ENCODE measurements at regions not wholly inside any gene's neighbourhood (a gene's known extent, or its start where the extent isn't known, plus 50 kb on each side); places are given as distances from the start of the nearest gene placed in this dataset.

GRCh38 chr5:154107010-154107409, 68.2 kb downstream of the MFAP3 start:
- Histone ChIP-seq H2AFZ (ENCODE audit: low read depth, low read length) (no peak overlapping the region), H3K9me3 (ENCODE audit: low read length) (no peaks in the 10 kb centered on the region), H3K36me3 (ENCODE audit: insufficient read depth, low read length) (no peaks in the 10 kb centered on the region), H3K4me1 (ENCODE audit: insufficient read depth, low read length) (peaks cover 17% of the 10 kb centered on the region), H3K27me3 (ENCODE audit: insufficient read depth, low read length) (no peaks in the 10 kb centered on the region), H3K4me3 (ENCODE audit: low read length) (no peak overlapping the region)

GRCh38 chr5:154107756-154108155, 69.0 kb downstream of the MFAP3 start:
- Histone ChIP-seq H3K9me3 (ENCODE audit: low read length) (no peaks in the 10 kb centered on the region), H3K36me3 (ENCODE audit: insufficient read depth, low read length) (no peaks in the 10 kb centered on the region), H3K27me3 (ENCODE audit: insufficient read depth, low read length) (no peaks in the 10 kb centered on the region), H2AFZ (ENCODE audit: low read depth, low read length) (no peak overlapping the region), H3K4me1 (ENCODE audit: insufficient read depth, low read length) (peaks cover 17% of the 10 kb centered on the region), H3K4me3 (ENCODE audit: low read length) (peak overlapping the region; percentile 23)

GRCh38 chr5:154109416-154110106, 70.8 kb downstream of the MFAP3 start:
- Histone ChIP-seq H3K9me3 (ENCODE audit: low read length) (no peaks in the 10 kb centered on the region), H3K27me3 (ENCODE audit: insufficient read depth, low read length) (no peaks in the 10 kb centered on the region), H2AFZ (ENCODE audit: low read depth, low read length) (no peak overlapping the region), H3K36me3 (ENCODE audit: insufficient read depth, low read length) (no peaks in the 10 kb centered on the region), H3K4me3 (ENCODE audit: low read length) (no peak overlapping the region), H3K4me1 (ENCODE audit: insufficient read depth, low read length) (peaks cover 17% of the 10 kb centered on the region)

GRCh38 chr5:154110107-154110453, 71.3 kb downstream of the MFAP3 start:
- Histone ChIP-seq H3K4me1 (ENCODE audit: insufficient read depth, low read length) (peaks cover 17% of the 10 kb centered on the region), H3K4me3 (ENCODE audit: low read length) (no peak overlapping the region), H3K36me3 (ENCODE audit: insufficient read depth, low read length) (no peaks in the 10 kb centered on the region)

GRCh38 chr5:154110716-154111115, 71.9 kb downstream of the MFAP3 start:
- H2AFZ ChIP-seq (ENCODE audit: low read depth, low read length): no peak overlapping the region
- no peaks in the 10 kb centered on the region for H3K9me3 ChIP-seq (ENCODE audit: low read length)
- H3K36me3 ChIP-seq (ENCODE audit: insufficient read depth, low read length): no peaks in the 10 kb centered on the region
- no peaks in the 10 kb centered on the region for H3K27me3 ChIP-seq (ENCODE audit: insufficient read depth, low read length)
- peaks cover 17% of the 10 kb centered on the region for H3K4me1 ChIP-seq (ENCODE audit: insufficient read depth, low read length)
- H3K4me3 ChIP-seq (ENCODE audit: low read length): no peak overlapping the region

More at GRCh38 chr5:154110107-154110453, 71.3 kb downstream of the MFAP3 start:
- no peaks in the 10 kb centered on the region for H3K9me3 ChIP-seq (ENCODE audit: low read length)
- H3K27me3 ChIP-seq (ENCODE audit: insufficient read depth, low read length): no peaks in the 10 kb centered on the region
- no peak overlapping the region for H2AFZ ChIP-seq (ENCODE audit: low read depth, low read length)

- Histone ChIP-seq H3K4me3 (ENCODE audit: low read length) (no peak overlapping the region), H2AFZ (ENCODE audit: low read depth, low read length) (no peak overlapping the region), H3K9me3 (ENCODE audit: low read length) (no peaks in the 10 kb centered on the region), H3K4me1 (ENCODE audit: insufficient read depth, low read length) (peaks cover 17% of the 10 kb centered on the region), H3K27me3 (ENCODE audit: insufficient read depth, low read length) (no peaks in the 10 kb centered on the region), H3K36me3 (ENCODE audit: insufficient read depth, low read length) (no peaks in the 10 kb centered on the region)
These were observed 72.4 kb downstream of the MFAP3 start for GRCh38 chr5:154111214-154111613.

GRCh38 chr5:154112255-154112654, 73.5 kb downstream of the MFAP3 start:
- H2AFZ ChIP-seq (ENCODE audit: low read depth, low read length): no peak overlapping the region
- no peaks in the 10 kb centered on the region for H3K27me3 ChIP-seq (ENCODE audit: insufficient read depth, low read length)
- H3K4me1 ChIP-seq (ENCODE audit: insufficient read depth, low read length): peaks cover 10% of the 10 kb centered on the region
- H3K9me3 ChIP-seq (ENCODE audit: low read length): no peaks in the 10 kb centered on the region
- no peak overlapping the region for H3K4me3 ChIP-seq (ENCODE audit: low read length)
- H3K36me3 ChIP-seq (ENCODE audit: insufficient read depth, low read length): no peaks in the 10 kb centered on the region

GRCh38 chr5:154115291-154115690, 75.2 kb upstream of the GALNT10 start:
- Histone ChIP-seq H3K4me1 (ENCODE audit: insufficient read depth, low read length) (no peaks in the 10 kb centered on the region), H3K9me3 (ENCODE audit: low read length) (no peaks in the 10 kb centered on the region), H3K27me3 (ENCODE audit: insufficient read depth, low read length) (no peaks in the 10 kb centered on the region), H2AFZ (ENCODE audit: low read depth, low read length) (no peak overlapping the region), H3K36me3 (ENCODE audit: insufficient read depth, low read length) (no peaks in the 10 kb centered on the region), H3K4me3 (ENCODE audit: low read length) (no peak overlapping the region)

GRCh38 chr5:154117050-154117449, 73.5 kb upstream of the GALNT10 start:
- no peaks in the 10 kb centered on the region for H3K36me3 ChIP-seq (ENCODE audit: insufficient read depth, low read length)
- no peak overlapping the region for H3K4me3 ChIP-seq (ENCODE audit: low read length)
- no peaks in the 10 kb centered on the region for H3K4me1 ChIP-seq (ENCODE audit: insufficient read depth, low read length)
- no peaks in the 10 kb centered on the region for H3K9me3 ChIP-seq (ENCODE audit: low read length)
- no peak overlapping the region for H2AFZ ChIP-seq (ENCODE audit: low read depth, low read length)
- H3K27me3 ChIP-seq (ENCODE audit: insufficient read depth, low read length): no peaks in the 10 kb centered on the region

- no peaks in the 10 kb centered on the region for H3K4me1 ChIP-seq (ENCODE audit: insufficient read depth, low read length)
- no peaks in the 10 kb centered on the region for H3K36me3 ChIP-seq (ENCODE audit: insufficient read depth, low read length)
- H2AFZ ChIP-seq (ENCODE audit: low read depth, low read length): no peak overlapping the region
- H3K9me3 ChIP-seq (ENCODE audit: low read length): no peaks in the 10 kb centered on the region
- H3K27me3 ChIP-seq (ENCODE audit: insufficient read depth, low read length): no peaks in the 10 kb centered on the region
- no peak overlapping the region for H3K4me3 ChIP-seq (ENCODE audit: low read length)
These were observed 72.6 kb upstream of the GALNT10 start for GRCh38 chr5:154117930-154118329.

- Histone ChIP-seq H3K4me3 (ENCODE audit: low read length) (no peak overlapping the region), H3K36me3 (ENCODE audit: insufficient read depth, low read length) (no peaks in the 10 kb centered on the region)
These were observed 72.1 kb upstream of the GALNT10 start for GRCh38 chr5:154118385-154118784.

GRCh38 chr5:154118893-154119336, 71.6 kb upstream of the GALNT10 start:
- Histone ChIP-seq H3K9me3 (ENCODE audit: low read length) (no peaks in the 10 kb centered on the region), H3K36me3 (ENCODE audit: insufficient read depth, low read length) (no peaks in the 10 kb centered on the region)

More at GRCh38 chr5:154118385-154118784, 72.1 kb upstream of the GALNT10 start:
- Histone ChIP-seq H3K4me1 (ENCODE audit: insufficient read depth, low read length) (no peaks in the 10 kb centered on the region), H2AFZ (ENCODE audit: low read depth, low read length) (no peak overlapping the region), H3K9me3 (ENCODE audit: low read length) (no peaks in the 10 kb centered on the region), H3K27me3 (ENCODE audit: insufficient read depth, low read length) (no peaks in the 10 kb centered on the region)

GRCh38 chr5:154129013-154129412, 61.5 kb upstream of the GALNT10 start:
- Histone ChIP-seq H3K4me3 (ENCODE audit: low read length) (no peak overlapping the region), H3K9me3 (ENCODE audit: low read length) (no peaks in the 10 kb centered on the region), H3K36me3 (ENCODE audit: insufficient read depth, low read length) (no peaks in the 10 kb centered on the region), H3K27me3 (ENCODE audit: insufficient read depth, low read length) (no peaks in the 10 kb centered on the region), H2AFZ (ENCODE audit: low read depth, low read length) (no peak overlapping the region), H3K4me1 (ENCODE audit: insufficient read depth, low read length) (no peaks in the 10 kb centered on the region)

More at GRCh38 chr5:154118893-154119336, 71.6 kb upstream of the GALNT10 start:
- no peak overlapping the region for H3K4me3 ChIP-seq (ENCODE audit: low read length)
- no peak overlapping the region for H2AFZ ChIP-seq (ENCODE audit: low read depth, low read length)
- no peaks in the 10 kb centered on the region for H3K27me3 ChIP-seq (ENCODE audit: insufficient read depth, low read length)
- H3K4me1 ChIP-seq (ENCODE audit: insufficient read depth, low read length): no peaks in the 10 kb centered on the region

GRCh38 chr5:154129921-154130320, 60.6 kb upstream of the GALNT10 start:
- Histone ChIP-seq H3K27me3 (ENCODE audit: insufficient read depth, low read length) (no peaks in the 10 kb centered on the region), H3K36me3 (ENCODE audit: insufficient read depth, low read length) (no peaks in the 10 kb centered on the region), H3K9me3 (ENCODE audit: low read length) (no peaks in the 10 kb centered on the region), H3K4me3 (ENCODE audit: low read length) (no peak overlapping the region), H3K4me1 (ENCODE audit: insufficient read depth, low read length) (no peaks in the 10 kb centered on the region), H2AFZ (ENCODE audit: low read depth, low read length) (no peak overlapping the region)
